ENCODE measurements at regions not wholly inside any gene's neighbourhood (a gene's known extent, or its start where the extent isn't known, plus 50 kb on each side); places are given as distances from the start of the nearest gene placed in this dataset.

- TF ChIP-seq ZBTB26 (CRISPR knock-in tag; IDR thresholded peaks at IDR 0.05) (no peak), MYNN (IDR thresholded peaks at IDR 0.05) (no peak), MYNN (CRISPR knock-in tag; IDR thresholded peaks at IDR 0.05) (no peak), ZNF274 (IDR thresholded peaks at IDR 0.05; ENCODE audit: borderline replicate concordance, low read depth, low read length) (no peak), E2F4 (CRISPR knock-in tag; IDR thresholded peaks at IDR 0.05; ENCODE audit: low read depth) (no peak), YY1 (IDR thresholded peaks at IDR 0.05; ENCODE audit: borderline replicate concordance in 1 of 3, control insufficient read depth in 1 of 3, extremely low read depth in 1 of 3, insufficient read depth in 3 of 3, insufficient read length in 1 of 3, insufficient replicate concordance in 2 of 3, low read depth in 1 of 3, low read length in 2 of 3) (no peak), E2F3 (CRISPR knock-in tag; IDR thresholded peaks at IDR 0.05) (no peak), CTCF (IDR thresholded peaks at IDR 0.05 in 2 of 3, conservative IDR thresholded peaks at IDR 0.05 in 1 of 3; ENCODE audit: insufficient read depth in 2 of 3, low read depth in 1 of 3, low read length in 3 of 3) (no peak), ZFP1 (CRISPR knock-in tag; IDR thresholded peaks at IDR 0.05) (no peak)
These were observed 153.5 kb upstream of the RAI14 start for GRCh38 chr5:34502581-34502980.

Data from K562 (cell line).